ENCODE measurements at regions not wholly inside any gene's neighbourhood (a gene's known extent, or its start where the extent isn't known, plus 50 kb on each side); places are given as distances from the start of the nearest gene placed in this dataset.

- no peak for DNase-seq (ENCODE audit: low spot score)
Measured at GRCh38 chr12:61896436-61896835, 363.8 kb upstream of the USP15 start.

- DNase-seq (ENCODE audit: low spot score): no peak
Measured at GRCh38 chr12:61902403-61902802, 357.8 kb upstream of the USP15 start.

GRCh38 chr12:61911113-61911512 lies 349.1 kb upstream of the USP15 start:
- DNase-seq (ENCODE audit: low spot score): no peak

GRCh38 chr12:61915420-61915819 lies 344.8 kb upstream of the USP15 start:
- no peak for DNase-seq (ENCODE audit: low spot score)

- no peak for DNase-seq (ENCODE audit: low spot score)
Measured at GRCh38 chr12:61916831-61917230, 343.4 kb upstream of the USP15 start.

GRCh38 chr12:61919686-61920085 lies 340.5 kb upstream of the USP15 start:
- no peak for DNase-seq (ENCODE audit: low spot score)

- DNase-seq (ENCODE audit: low spot score): no peak
Measured at GRCh38 chr12:61920230-61920629, 340.0 kb upstream of the USP15 start.

- DNase-seq (ENCODE audit: low spot score): no peak
Measured at GRCh38 chr12:61923152-61923551, 337.1 kb upstream of the USP15 start.

- no peak for DNase-seq (ENCODE audit: low spot score)
Measured at GRCh38 chr12:61934564-61934963, 325.6 kb upstream of the USP15 start.

GRCh38 chr12:61939977-61940376 lies 320.2 kb upstream of the USP15 start:
- DNase-seq (ENCODE audit: low spot score): no peak

GRCh38 chr12:61956545-61956944 lies 303.7 kb upstream of the USP15 start:
- no peak for DNase-seq (ENCODE audit: low spot score)

GRCh38 chr12:61974461-61974860 lies 285.7 kb upstream of the USP15 start:
- no peak for DNase-seq (ENCODE audit: low spot score)

GRCh38 chr12:61985830-61986229 lies 274.4 kb upstream of the USP15 start:
- DNase-seq (ENCODE audit: low spot score): no peak

GRCh38 chr12:61987173-61987572 lies 273.0 kb upstream of the USP15 start:
- no peak for DNase-seq (ENCODE audit: low spot score)

GRCh38 chr12:61991661-61992060 lies 268.5 kb upstream of the USP15 start:
- DNase-seq (ENCODE audit: low spot score): no peak

- peak; percentile 48 for DNase-seq (ENCODE audit: low spot score)
Measured at GRCh38 chr12:61993734-61994345, 266.4 kb upstream of the USP15 start.

- no peak for DNase-seq (ENCODE audit: low spot score)
Measured at GRCh38 chr12:61996717-61997116, 263.5 kb upstream of the USP15 start.

- DNase-seq (ENCODE audit: low spot score): no peak
Measured at GRCh38 chr12:61998791-61999190, 261.4 kb upstream of the USP15 start.

- no peak for DNase-seq (ENCODE audit: low spot score)
Measured at GRCh38 chr12:61999311-61999710, 260.9 kb upstream of the USP15 start.

GRCh38 chr12:62001424-62001823 lies 258.8 kb upstream of the USP15 start:
- no peak for DNase-seq (ENCODE audit: low spot score)

- no peak for DNase-seq (ENCODE audit: low spot score)
Measured at GRCh38 chr12:62003226-62003625, 257.0 kb upstream of the USP15 start.

- DNase-seq (ENCODE audit: low spot score): no peak
Measured at GRCh38 chr12:62003701-62004100, 256.5 kb upstream of the USP15 start.

- no peak for DNase-seq (ENCODE audit: low spot score)
Measured at GRCh38 chr12:62005615-62006014, 254.6 kb upstream of the USP15 start.

- peak; percentile 66 for DNase-seq (ENCODE audit: low spot score)
Measured at GRCh38 chr12:62006076-62006732, 254.0 kb upstream of the USP15 start.
